ENCODE measurements at regions not wholly inside any gene's neighbourhood (a gene's known extent, or its start where the extent isn't known, plus 50 kb on each side); places are given as distances from the start of the nearest gene placed in this dataset.

- TF ChIP-seq, protein P1, sequence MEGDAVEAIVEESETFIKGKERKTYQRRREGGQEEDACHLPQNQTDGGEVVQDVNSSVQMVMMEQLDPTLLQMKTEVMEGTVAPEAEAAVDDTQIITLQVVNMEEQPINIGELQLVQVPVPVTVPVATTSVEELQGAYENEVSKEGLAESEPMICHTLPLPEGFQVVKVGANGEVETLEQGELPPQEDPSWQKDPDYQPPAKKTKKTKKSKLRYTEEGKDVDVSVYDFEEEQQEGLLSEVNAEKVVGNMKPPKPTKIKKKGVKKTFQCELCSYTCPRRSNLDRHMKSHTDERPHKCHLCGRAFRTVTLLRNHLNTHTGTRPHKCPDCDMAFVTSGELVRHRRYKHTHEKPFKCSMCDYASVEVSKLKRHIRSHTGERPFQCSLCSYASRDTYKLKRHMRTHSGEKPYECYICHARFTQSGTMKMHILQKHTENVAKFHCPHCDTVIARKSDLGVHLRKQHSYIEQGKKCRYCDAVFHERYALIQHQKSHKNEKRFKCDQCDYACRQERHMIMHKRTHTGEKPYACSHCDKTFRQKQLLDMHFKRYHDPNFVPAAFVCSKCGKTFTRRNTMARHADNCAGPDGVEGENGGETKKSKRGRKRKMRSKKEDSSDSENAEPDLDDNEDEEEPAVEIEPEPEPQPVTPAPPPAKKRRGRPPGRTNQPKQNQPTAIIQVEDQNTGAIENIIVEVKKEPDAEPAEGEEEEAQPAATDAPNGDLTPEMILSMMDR (conservative IDR thresholded peaks at IDR 0.05 in 1 of 2, IDR thresholded peaks at IDR 0.05 in 1 of 2; ENCODE audit: low read depth in 1 of 2, low read length in 2 of 2), result peak in 1 of 2 donors; percentile 27
- TF ChIP-seq EZH2 (IDR thresholded peaks at IDR 0.05; ENCODE audit: low read length, missing control alignments), result no peak
Measured at GRCh38 chr3:86245360-86245759, 745.6 kb downstream of the VGLL3 start.
